ENCODE measurements at regions not wholly inside any gene's neighbourhood (a gene's known extent, or its start where the extent isn't known, plus 50 kb on each side); places are given as distances from the start of the nearest gene placed in this dataset.
A peak's percentile ranks its signal among the peaks of the same experiment; 100 is the strongest.

DNA sequence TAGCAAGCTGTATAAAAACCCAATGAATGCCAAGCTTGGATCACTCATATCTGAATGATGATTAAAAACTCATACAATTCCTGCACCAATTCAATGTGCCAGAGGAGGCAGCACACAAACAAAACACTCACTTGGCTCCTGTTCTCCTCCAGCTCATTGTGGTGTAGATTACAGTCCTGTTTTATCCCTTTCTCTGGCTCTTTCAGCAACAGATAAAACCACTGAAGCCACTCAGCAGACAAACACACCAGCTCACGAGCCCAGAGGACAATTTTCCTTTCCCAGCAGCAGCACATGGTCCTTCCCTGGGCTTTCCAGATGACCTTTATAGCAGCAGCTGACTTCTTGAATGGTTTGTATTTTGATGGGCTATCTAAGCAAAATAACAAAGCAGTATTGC, 107.3 kb upstream of the STARD3NL start:
- DNase-seq (ENCODE audit: low read depth in 3 of 3): no peak

DNA sequence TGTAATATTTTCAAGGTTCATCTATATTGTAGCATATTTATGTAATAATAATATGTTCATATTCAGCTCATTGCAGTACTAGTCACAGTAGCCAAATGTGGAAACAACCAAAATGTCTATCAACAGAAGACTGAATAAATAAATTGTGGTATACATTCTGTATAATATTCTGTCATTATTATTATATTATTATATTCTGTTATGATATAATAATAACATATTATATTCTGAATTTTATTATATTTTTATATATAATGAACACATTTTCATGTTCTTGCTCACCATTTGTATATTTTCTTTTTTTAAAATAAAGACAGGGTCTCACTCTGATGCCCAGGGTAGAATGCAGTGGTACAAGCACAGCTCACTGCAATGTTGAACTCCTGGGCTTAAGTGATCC, 91.2 kb upstream of the STARD3NL start:
- no peak for DNase-seq (ENCODE audit: low read depth in 3 of 3)

DNA sequence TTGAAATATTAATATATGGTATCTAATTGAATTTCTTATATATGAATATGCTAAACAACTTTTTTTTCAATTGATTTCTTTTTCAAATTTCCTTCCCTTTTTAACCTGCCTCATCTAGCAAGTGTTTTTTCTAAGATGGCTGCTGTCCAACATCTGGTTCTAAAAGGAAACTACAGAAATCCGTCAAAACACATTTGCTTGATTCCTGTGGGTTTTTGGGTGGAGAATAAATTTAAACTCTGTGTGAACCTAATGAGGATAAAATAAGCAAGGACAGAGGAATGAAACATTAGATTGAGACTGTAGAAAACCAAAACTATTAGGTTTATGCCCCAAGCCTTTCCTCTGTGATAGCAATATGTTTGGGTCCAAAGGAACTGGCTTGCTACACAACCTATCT, 75.5 kb upstream of the STARD3NL start:
- no peak for DNase-seq (ENCODE audit: low read depth in 3 of 3)

DNA sequence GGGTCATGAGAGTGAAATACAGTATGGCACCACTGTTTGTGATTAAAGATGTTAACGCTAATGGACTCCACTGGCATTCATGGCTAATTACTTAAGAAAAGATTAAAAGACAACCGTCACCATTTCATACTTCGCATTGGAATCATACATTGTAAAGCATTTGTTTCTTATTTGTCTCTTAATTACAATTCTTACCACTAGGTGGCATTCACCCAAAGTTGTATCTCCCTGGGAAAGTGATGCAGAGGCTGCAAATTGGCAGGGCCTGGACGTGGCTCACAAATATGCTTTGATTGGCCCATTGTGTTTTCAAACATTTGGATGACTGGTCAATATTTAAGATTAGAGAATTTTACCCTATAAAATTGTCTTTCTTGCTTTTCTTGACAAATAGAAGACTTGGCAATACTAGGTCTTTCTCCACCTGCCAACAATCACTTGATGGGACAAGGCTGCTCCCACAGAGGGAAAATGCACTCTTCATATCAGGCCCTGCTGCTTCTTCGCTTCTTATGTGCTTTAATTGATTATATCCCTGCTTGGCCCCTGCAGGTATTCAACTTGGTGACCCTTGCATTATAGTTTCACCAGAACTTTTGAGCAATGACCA, 72.1 kb upstream of the STARD3NL start:
- no peak for DNase-seq (ENCODE audit: low read depth in 3 of 3)

DNA sequence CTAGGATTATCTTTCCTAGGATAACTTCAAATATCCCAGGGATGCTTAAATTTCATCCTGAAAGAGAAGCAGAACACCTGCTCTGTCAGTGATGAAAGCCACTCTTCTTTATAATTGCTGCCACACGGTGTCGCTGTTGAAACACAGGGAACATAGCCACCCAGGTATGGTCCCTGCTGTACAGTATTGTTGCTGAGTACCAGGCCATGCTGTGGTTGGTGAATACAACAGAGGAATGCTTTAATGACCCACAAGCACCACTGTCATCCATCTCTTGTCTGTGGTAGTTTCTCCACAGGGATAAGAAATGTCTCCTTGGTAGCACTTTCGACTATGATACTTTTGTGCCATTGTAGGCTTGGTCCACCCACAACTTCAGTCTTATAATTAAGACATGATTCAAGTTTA, 70.6 kb upstream of the STARD3NL start:
- DNase-seq (ENCODE audit: low read depth in 3 of 3): peak; percentile 30 to 55 (median 47)

DNA sequence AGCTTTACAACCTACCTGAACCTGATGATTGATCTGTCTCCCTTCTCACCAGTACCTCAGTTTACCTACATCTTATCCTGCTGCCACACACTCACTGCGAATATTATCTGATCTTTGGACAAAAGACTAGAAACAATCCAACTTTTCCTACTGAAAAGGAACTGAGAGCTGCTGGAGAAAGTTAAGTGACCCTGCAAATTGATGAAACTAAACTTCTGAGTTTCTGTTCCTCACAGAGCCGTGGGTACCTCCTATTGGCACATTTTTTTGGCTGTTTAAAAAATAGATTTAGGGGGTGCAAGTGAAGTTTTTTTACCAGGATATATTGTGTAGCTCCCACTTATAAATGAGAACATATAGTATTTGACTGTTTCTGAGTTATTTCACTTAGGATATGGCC, 66.0 kb upstream of the STARD3NL start:
- DNase-seq (ENCODE audit: low read depth in 3 of 3): no peak

DNA sequence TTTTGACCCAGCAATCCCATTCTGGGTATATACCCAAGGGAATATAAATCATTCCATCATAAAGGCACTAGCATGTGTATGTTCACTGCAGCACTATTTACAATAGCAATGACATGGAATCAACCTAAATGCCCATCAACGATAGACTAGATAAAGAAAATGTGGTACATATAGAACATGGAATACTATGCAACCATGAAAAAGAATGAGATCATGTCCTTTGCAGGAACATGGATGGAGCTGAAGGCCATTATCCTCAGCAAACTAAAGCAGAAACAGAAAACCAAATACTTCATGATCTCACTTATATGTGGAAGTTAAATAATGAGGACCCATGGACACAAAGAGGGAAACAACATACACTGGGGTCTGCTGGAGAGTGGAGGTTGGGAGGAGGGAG, 58.0 kb upstream of the STARD3NL start:
- no peak for DNase-seq (ENCODE audit: low read depth in 3 of 3)

DNA sequence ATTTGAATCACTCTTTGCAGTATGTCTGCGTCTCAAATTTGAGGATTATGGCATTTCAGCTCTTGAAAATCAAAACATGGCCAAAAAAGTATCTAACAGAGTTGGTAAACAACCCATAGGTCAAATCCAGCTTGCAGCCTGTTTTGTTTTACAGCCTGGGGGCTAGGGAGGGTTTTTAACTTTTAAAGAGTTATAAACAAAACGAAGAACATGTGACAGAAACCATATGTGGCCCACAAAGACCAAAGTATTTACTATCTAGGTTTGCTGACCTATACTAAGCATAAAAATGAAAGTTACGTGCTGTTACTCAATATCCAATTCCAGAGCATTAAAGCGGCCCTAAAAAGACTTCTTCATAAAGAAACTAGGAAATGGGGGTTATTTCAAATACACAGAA, 55.5 kb upstream of the STARD3NL start:
- no peak for DNase-seq (ENCODE audit: low read depth in 3 of 3)

DNA sequence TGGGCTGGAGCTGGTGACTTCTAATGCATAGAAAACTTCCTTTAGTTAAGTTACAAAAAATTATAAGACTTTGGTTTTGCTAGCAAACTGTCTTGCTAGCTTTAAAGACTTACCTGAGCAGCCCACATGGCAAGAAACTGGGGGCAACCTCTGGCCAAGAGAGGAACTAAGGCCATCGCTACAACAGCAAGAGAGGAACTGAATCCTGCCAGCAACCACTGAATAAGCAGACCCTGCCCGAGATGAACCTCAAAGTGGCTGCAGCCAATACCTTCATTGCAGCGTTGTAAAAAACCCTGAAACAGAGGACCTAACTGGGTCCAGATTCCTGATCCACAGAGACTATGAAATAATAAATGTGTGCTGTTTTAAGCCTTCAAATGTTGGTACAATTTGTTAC, 54.6 kb upstream of the STARD3NL start:
- DNase-seq (ENCODE audit: low read depth in 3 of 3): no peak

DNA sequence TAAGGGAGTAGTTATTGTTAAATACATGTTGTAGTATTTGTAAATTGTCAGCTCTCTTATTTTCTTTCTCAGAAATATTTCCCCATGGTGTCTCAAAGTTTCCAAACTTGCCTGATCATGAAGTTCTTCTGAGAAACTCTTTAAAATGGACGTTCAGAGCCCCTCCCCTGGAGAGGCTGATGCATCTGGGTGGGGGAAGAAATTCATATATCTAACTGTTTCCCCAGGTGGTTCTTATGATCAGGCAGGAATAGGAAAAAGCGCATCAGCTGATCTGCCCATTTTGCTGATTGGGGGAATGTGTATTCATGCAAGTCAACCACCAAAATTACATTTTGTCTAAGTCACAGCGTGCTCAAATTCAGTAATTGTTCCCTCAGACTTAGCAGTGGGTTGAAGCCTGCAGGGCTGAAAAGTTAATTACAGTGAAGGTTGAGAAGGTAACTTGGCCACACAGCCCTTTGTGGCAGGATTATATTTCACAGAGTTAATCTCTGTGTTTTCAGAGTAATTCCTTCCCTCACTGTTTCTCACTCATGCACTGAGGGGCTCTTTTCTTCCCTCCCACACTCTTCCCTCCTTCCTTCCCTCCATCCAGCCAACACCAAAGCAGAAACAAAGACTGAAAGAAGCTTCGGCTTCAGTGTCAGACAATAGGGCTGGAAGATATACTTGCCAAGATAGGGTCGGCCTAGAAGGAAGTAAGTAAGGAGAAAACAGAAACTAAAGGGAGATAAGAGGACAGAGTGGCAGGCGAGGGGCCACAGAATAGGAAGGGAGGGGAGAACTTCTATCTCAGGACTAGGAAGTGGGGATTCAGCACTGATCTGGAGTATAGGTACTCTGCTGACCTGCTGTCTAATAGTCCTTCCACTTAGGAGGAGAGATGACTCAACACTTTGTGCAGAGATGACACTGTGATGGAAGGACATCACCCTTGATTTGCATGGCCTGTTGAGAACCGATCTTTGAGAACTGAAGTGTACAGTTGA, 50.5 kb upstream of the STARD3NL start:
- DNase-seq (ENCODE audit: low read depth in 3 of 3): no peak

All from stimulated activated CD4-positive, alpha-beta T cell treated with anti-CD3 and anti-CD28 coated beads, TNF-alpha, amount 100 ng/mL, for 24 hours (primary cell).